Stimulated activated CD8-positive, alpha-beta memory T cell treated with anti-CD3 and anti-CD28 coated beads, Interleukin-4, amount 100 ng/mL, for 4 hours (primary cell): ENCODE measurements at regions not wholly inside any gene's neighbourhood (a gene's known extent, or its start where the extent isn't known, plus 50 kb on each side); places are given as distances from the start of the nearest gene placed in this dataset.
"Not testable (repeated sequence)": the region's sequence is repeated elsewhere in the genome, so short reads cannot be mapped to it uniquely, and the experiment has no call there.

Experiments used
- DNase-seq, 2 donors: peaks; one replicate each; pipeline ENCODE4 v3.0.0-alpha.2; 2020; ENCODE audit warnings: low read depth in 2 of 2, low spot score in 1 of 2

DNA sequence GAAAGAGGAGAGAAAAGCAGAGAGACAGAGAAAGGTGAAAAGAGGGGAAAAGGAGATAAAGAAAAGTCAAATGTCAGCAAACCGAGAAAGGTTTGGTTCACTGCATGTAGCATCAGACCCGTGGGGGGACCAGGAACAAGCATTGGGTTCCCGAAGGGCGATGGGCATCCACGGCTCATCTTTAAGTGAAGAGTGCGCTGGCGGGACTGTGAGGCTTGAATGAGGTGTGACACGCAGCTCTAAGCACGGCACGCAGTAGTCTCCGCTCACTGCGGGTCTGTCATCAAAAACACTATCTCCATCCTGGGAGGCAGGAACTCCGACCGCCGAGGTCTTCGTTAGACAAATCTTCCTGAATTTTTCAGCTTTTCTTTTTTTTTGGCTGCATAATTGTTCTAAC lies 173.4 kb upstream of the PFKP start:
- no peak for DNase-seq

- DNase-seq, result no peak
Measured at GRCh38 chr10:2893158-2893845, 174.0 kb upstream of the PFKP start.

GRCh38 chr10:2891770-2892124 lies 175.6 kb upstream of the PFKP start:
- no peak for DNase-seq

GRCh38 chr10:2891073-2891769 lies 176.1 kb upstream of the PFKP start:
- no peak for DNase-seq

GRCh38 chr10:2890093-2890492 lies 177.3 kb upstream of the PFKP start:
- DNase-seq, result no peak

GRCh38 chr10:2888403-2889004 lies 178.8 kb upstream of the PFKP start:
- no peak for DNase-seq

DNA sequence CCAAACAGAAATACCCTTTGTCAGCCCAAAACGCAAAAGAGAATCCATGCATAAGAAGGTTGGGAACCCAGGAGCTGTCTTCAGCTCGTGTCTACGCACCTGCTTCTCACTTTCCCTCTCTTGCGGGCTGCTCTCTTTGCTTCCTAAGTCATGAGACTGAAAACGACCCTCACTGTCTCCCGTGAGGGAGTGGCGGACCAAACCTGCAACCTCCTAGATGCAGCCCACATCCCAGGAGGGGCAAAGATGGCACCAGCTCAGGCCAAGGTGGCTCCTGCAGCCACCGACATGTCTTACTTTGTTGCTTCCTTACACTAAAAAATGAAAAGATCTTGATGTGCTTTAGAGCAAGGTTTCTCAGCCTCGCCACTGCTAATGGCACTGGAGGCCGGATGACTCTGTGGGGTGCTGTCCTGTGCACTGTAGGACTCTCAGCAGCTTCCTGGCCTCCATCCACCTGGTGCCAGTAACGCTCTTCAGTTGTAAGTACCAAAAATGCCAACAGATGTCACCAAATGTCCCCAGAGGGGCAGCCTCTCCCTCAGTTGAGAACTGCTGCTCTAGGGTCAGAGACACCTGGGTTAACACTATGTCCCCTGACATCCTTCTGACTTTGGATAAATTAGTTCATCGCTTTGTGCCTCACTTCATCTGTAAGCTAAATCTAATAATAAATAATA lies 179.8 kb upstream of the PFKP start:
- DNase-seq, result no peak

DNA sequence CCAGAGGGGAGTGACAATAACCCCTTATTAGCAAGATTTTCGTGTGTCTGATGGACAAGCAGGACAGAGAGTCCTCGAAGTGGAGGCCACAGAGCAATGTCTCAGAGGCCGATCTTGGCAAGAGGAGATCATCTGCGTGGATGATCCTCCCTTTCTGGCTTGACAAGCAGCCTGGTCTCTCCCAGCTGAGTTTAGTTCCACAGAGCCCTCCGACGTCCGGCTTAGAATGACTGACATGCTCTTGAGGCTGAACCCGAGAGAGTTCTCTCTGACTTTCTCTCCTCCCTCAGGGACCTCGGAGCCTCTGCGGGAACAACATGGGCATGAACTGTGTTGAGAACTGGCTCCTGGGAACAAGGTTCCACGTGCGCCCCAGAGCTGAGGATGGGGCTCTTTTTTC lies 180.7 kb upstream of the PFKP start:
- DNase-seq, result no peak

- no peak for DNase-seq
Measured at GRCh38 chr10:2885288-2886278, 181.8 kb upstream of the PFKP start.

DNA sequence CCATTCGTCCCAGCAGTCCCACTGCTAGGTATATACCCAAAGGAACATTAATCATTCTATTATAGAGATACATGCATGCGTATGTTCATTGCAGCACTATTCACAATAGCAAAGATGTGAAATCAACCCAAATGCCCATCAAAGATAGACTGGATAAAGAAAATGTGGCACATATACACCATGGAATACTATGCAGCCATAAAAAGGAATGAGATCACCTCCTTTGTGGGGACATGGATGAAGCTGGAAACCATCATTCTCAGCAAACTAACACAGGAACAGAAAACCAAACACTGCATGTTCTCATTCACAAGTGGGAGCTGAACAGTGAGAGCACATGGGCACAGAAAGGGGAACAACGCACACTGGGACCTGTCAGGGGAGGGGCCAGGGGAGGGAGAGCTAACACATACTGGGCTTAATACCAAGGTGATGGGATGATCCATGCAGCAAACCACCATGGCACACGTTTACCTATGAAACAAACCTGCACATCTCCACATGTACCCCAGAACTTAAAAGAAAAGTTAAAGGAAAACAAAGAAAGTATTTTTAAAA lies 183.3 kb upstream of the PFKP start:
- DNase-seq, result not testable (repeated sequence)

GRCh38 chr10:2883238-2883637 lies 184.1 kb upstream of the PFKP start:
- DNase-seq, result no peak

DNA sequence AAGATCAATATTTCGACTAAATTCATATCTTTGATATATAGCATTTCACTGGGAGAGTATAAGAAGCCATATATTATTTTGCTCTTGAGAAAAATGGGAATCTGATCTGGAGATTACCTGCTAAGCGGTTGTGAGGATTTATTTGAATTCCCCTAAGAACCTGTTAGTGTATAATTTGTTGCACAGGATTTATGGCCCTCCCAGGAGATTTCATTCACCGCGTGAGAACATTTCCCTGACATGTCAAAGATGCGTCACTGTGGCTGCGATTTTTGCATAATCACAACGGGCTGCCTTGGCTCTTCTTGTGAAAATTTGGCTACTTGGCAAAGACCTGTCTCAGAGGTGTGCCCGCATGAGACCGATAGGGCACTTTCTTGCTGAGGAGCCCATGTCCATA lies 184.7 kb upstream of the PFKP start:
- DNase-seq, result no peak

GRCh38 chr10:2881720-2882620 lies 185.4 kb upstream of the PFKP start:
- no peak for DNase-seq

DNA sequence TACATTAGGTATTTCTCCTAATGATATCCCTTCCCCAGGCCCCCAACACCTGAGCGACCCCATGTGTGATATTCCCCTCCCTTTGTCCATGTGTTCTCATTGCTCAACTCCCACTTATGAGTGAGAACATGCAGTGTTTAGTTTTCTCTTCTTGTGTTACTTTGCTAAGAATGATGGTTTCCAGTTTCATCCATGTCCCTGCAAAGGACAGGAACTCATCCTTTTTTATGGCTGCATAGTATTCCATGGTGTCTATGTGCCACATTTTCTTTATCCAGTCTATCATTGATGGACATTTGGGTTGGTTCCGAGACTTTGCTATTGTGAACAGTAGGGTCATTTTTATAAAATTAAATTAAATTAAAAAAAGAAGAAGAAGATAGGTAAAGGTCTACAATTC lies 187.3 kb upstream of the PFKP start:
- not testable (repeated sequence) for DNase-seq

- DNase-seq, result no peak
Measured at GRCh38 chr10:2878818-2879217, 188.5 kb upstream of the PFKP start.

GRCh38 chr10:2876032-2876431 lies 191.3 kb upstream of the PFKP start:
- no peak for DNase-seq

DNA sequence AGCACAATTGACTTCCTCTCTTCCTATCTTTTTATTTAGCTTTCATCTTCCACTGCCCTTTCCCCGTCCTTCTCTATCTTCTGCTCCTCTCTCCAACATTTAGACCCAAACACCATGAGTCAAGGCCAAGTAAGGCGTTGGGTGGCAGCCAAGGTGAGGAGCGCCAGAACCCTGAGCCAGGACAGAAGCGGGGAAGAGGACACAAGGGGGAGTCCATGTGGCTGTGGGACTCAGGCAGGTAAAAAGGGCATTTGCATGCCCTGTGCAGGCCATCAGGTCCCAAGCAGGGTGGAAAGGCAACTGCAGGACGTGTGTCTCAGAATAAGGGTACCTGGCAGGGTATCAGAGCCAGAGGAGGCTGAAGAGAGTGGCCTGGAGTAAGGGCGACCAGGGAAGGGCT lies 192.4 kb upstream of the PFKP start:
- DNase-seq, result no peak

DNA sequence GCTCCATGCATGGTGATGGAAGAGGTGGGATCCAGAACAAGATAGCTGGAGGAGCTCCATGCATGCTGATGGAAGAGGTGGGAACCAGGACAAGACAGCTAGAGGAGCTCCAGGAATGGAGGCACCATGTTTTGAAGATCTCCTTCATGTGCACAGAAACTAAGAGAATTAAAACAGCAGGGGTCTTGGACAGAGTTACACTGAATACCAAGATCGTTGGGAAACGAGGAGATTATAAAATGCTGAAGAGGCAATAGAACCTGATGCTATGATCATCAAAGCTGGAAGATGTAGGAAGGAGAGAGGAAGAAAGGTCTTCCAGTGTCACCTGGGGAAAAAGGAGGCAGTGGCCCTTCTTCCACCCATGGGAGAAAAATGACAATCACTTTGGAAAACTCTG lies 193.6 kb upstream of the PFKP start:
- no peak for DNase-seq

GRCh38 chr10:2871673-2872219 lies 195.6 kb upstream of the PFKP start:
- DNase-seq, result no peak
